ENCODE measurements at regions not wholly inside any gene's neighbourhood (a gene's known extent, or its start where the extent isn't known, plus 50 kb on each side); places are given as distances from the start of the nearest gene placed in this dataset.

GRCh38 chr11:47913529-47914244 lies 65.5 kb upstream of the NUP160 start:
- intact Hi-C loops (cut with DNase I; ENCODE audit: low total_unique reads) = no loop called here
- TF ChIP-seq POLR2A (IDR thresholded peaks at IDR 0.05) = no peak
- TF ChIP-seq CTCF (IDR thresholded peaks at IDR 0.05) = no peak
- no peak overlapping the region for H3K4me3 ChIP-seq
- no peak for DNase-seq
- no peaks in the 10 kb centered on the region for H3K9me3 ChIP-seq
- H3K27me3 ChIP-seq = no peaks in the 10 kb centered on the region
- H3K4me1 ChIP-seq = peaks cover 0 to 7% of the 10 kb centered on the region in 2 donors
- no peak overlapping the region for H3K27ac ChIP-seq
- no peaks in the 10 kb centered on the region for H3K36me3 ChIP-seq

GRCh38 chr11:47912843-47913437 lies 64.8 kb upstream of the NUP160 start:
- Histone ChIP-seq H3K27me3 (no peaks in the 10 kb centered on the region), H3K4me3 (no peak overlapping the region), H3K27ac (no peak overlapping the region), H3K9me3 (no peaks in the 10 kb centered on the region), H3K4me1 (peaks cover 0 to 7% of the 10 kb centered on the region in 2 donors), H3K36me3 (no peaks in the 10 kb centered on the region)
- no peak for DNase-seq
- intact Hi-C loops (cut with DNase I; ENCODE audit: low total_unique reads) = no loop called here
- TF ChIP-seq CTCF (IDR thresholded peaks at IDR 0.05) = no peak
- TF ChIP-seq POLR2A (IDR thresholded peaks at IDR 0.05) = no peak

GRCh38 chr11:47911149-47911548 lies 63.0 kb upstream of the NUP160 start:
- Histone ChIP-seq H3K27me3 (no peaks in the 10 kb centered on the region), H3K9me3 (no peaks in the 10 kb centered on the region), H3K4me1 (no peaks in the 10 kb centered on the region), H3K27ac (no peak overlapping the region), H3K4me3 (no peak overlapping the region), H3K36me3 (no peaks in the 10 kb centered on the region)
- no peak for DNase-seq
- TF ChIP-seq POLR2A (IDR thresholded peaks at IDR 0.05) (no peak), CTCF (IDR thresholded peaks at IDR 0.05) (no peak)
- intact Hi-C loops (cut with DNase I; ENCODE audit: low total_unique reads) = no loop called here

GRCh38 chr11:47908198-47908597 lies 60.0 kb upstream of the NUP160 start:
- H3K27ac ChIP-seq = peak overlapping the region in 1 of 2 donors; percentile 45
- no peaks in the 10 kb centered on the region for H3K4me1 ChIP-seq
- H3K4me3 ChIP-seq = no peak overlapping the region
- no peak for TF ChIP-seq CTCF (IDR thresholded peaks at IDR 0.05)
- TF ChIP-seq POLR2A (IDR thresholded peaks at IDR 0.05) = no peak
- H3K9me3 ChIP-seq = no peaks in the 10 kb centered on the region
- intact Hi-C loops (cut with DNase I; ENCODE audit: low total_unique reads) = no loop called here
- no peaks in the 10 kb centered on the region for H3K36me3 ChIP-seq
- DNase-seq = no peak
- H3K27me3 ChIP-seq = no peaks in the 10 kb centered on the region

- Histone ChIP-seq H3K36me3 (no peaks in the 10 kb centered on the region), H3K4me3 (no peak overlapping the region), H3K27ac (peak overlapping the region in 1 of 2 donors; percentile 42), H3K27me3 (no peaks in the 10 kb centered on the region), H3K4me1 (no peaks in the 10 kb centered on the region), H3K9me3 (no peaks in the 10 kb centered on the region)
- intact Hi-C loops (cut with DNase I; ENCODE audit: low total_unique reads) = no loop called here
- peak in 1 of 2 donors; percentile 36 for DNase-seq
- TF ChIP-seq CTCF (IDR thresholded peaks at IDR 0.05) (no peak), POLR2A (IDR thresholded peaks at IDR 0.05) (no peak)
Observed at GRCh38 chr11:47907499-47907898, 59.3 kb upstream of the NUP160 start.
